IMR-90 (cell line): ENCODE measurements at regions not wholly inside any gene's neighbourhood (a gene's known extent, or its start where the extent isn't known, plus 50 kb on each side); places are given as distances from the start of the nearest gene placed in this dataset.

ENCODE experiments used
- ATAC-seq: fragments of 200-7000 bp; cut with Tn5 transposase; 2 replicates; pipeline ENCODE4 v1.9.1; 2020; ENCODE audit warnings: low read depth, mild to moderate bottlenecking, moderate library complexity
- BruUV-seq: library from RNA; stranded (reverse); fragments of 400-500 nt; replicated peaks from 2 replicates; lab custom pipeline; 2021; lab: Mats Ljungman, UMichigan
- CTCF ChIA-PET: fragments of 300-600 bp; formaldehyde crosslinking; extraction: SDS; loops from one replicate; lab custom pipeline; 2021; ENCODE audit warnings: antibody characterized with exemption; lab: Yijun Ruan, JAX
- POLR2A ChIA-PET: fragments of 300-600 bp; sonication (Branson Sonifier 250); formaldehyde crosslinking; loops from one replicate; lab custom pipeline; 2022; ENCODE audit warnings: antibody characterized with exemption; ENCODE audit not compliant: unreplicated experiment; lab: Charles Lee
- DNase-seq: peaks from one replicate; pipeline ENCODE4 v3.0.0; 2013
- H2AFZ ChIP-seq: replicated peaks from 2 replicates; pipeline ENCODE3; 2013; ENCODE audit warnings: low read length, mild to moderate bottlenecking; ENCODE audit not compliant: poor library complexity
- H2AK5ac ChIP-seq: 2 replicates; pipeline ENCODE4 v1.6.1; 2013; ENCODE audit warnings: low read depth, low read length, inconsistent platforms
- H2AK9ac ChIP-seq: replicated peaks from 2 replicates; pipeline ENCODE3; 2013; ENCODE audit warnings: mild to moderate bottlenecking, low read depth, low read length, moderate library complexity; ENCODE audit not compliant: poor library complexity
- H2BK120ac ChIP-seq: 2 replicates; pipeline ENCODE4 v1.6.1; 2013; ENCODE audit warnings: low read depth, low read length, inconsistent platforms
- H2BK15ac ChIP-seq: 3 replicates; pipeline ENCODE4 v1.6.1; 2013; ENCODE audit warnings: low read depth, low read length, inconsistent platforms
- H2BK20ac ChIP-seq: 2 replicates; pipeline ENCODE4 v1.6.1; 2013; ENCODE audit warnings: low read depth, mild to moderate bottlenecking, inconsistent platforms, low read length, moderate library complexity
- H2BK5ac ChIP-seq: 2 replicates; pipeline ENCODE4 v1.6.1; 2013; ENCODE audit warnings: mild to moderate bottlenecking, low read depth, low read length, inconsistent platforms; ENCODE audit not compliant: poor library complexity, severe bottlenecking
- H3K14ac ChIP-seq: replicated peaks from 2 replicates; pipeline ENCODE4 v1.6.1; 2013; ENCODE audit warnings: low read depth, low read length, inconsistent platforms
- H3K18ac ChIP-seq: 2 replicates; pipeline ENCODE4 v1.6.1; 2013; ENCODE audit warnings: low read depth, low read length, control low read depth
- H3K23ac ChIP-seq: 2 replicates; pipeline ENCODE4 v1.6.1; 2013; ENCODE audit warnings: low read depth, low read length, inconsistent platforms
- H3K27ac ChIP-seq: 2 replicates; pipeline ENCODE4 v1.5.1; 2013; ENCODE audit warnings: mild to moderate bottlenecking, control low read depth, low read length; ENCODE audit not compliant: insufficient read depth
- H3K27me3 ChIP-seq: 2 replicates; pipeline ENCODE4 v1.6.1; 2013; ENCODE audit warnings: low read length; ENCODE audit not compliant: control insufficient read depth, insufficient read depth
- H3K36me3 ChIP-seq: 2 replicates; pipeline ENCODE4 v1.6.1; 2013; ENCODE audit warnings: low read length, mixed read lengths; ENCODE audit not compliant: control insufficient read depth, insufficient read depth
- H3K4ac ChIP-seq: 2 replicates; pipeline ENCODE4 v1.6.1; 2013; ENCODE audit warnings: low read depth, low read length, inconsistent platforms
- H3K4me1 ChIP-seq: 2 replicates; pipeline ENCODE4 v1.6.1; 2013; ENCODE audit warnings: low read length, mixed read lengths; ENCODE audit not compliant: control insufficient read depth, insufficient read depth
- H3K4me2 ChIP-seq: 2 replicates; pipeline ENCODE4 v1.6.1; 2013; ENCODE audit warnings: low read depth, mild to moderate bottlenecking, control low read depth, low read length, moderate library complexity
- H3K4me3 ChIP-seq: 2 replicates; pipeline ENCODE4 v1.5.1; 2013; ENCODE audit warnings: low read depth, mild to moderate bottlenecking, control low read depth, low read length, moderate library complexity; ENCODE audit not compliant: insufficient read depth
- H3K56ac ChIP-seq: 2 replicates; pipeline ENCODE4 v1.6.1; 2013; ENCODE audit warnings: low read length, inconsistent platforms; ENCODE audit not compliant: insufficient read depth; ENCODE audit errors: extremely low read depth
- H3K79me1 ChIP-seq, 2 experiments: 2 replicates each; pipeline ENCODE4 v1.6.1; 2013; ENCODE audit warnings: low read length in 2 of 2, inconsistent platforms in 1 of 2, low read depth in 1 of 2
- H3K9ac ChIP-seq: 2 replicates; pipeline ENCODE4 v1.6.1; 2013; ENCODE audit warnings: low read depth, low read length, control low read depth
- H3K9me1 ChIP-seq: 2 replicates; pipeline ENCODE4 v1.6.1; 2013; ENCODE audit warnings: low read length, inconsistent platforms; ENCODE audit not compliant: insufficient read depth
- H3K9me3 ChIP-seq: 2 replicates; pipeline ENCODE4 v1.6.1; 2013; ENCODE audit warnings: low read length; ENCODE audit not compliant: control insufficient read depth, insufficient read depth
- H4K20me1 ChIP-seq: 2 replicates; pipeline ENCODE4 v1.6.1; 2013; ENCODE audit warnings: low read length, inconsistent platforms; ENCODE audit not compliant: insufficient read depth
- H4K5ac ChIP-seq: 2 replicates; pipeline ENCODE4 v1.6.1; 2013; ENCODE audit warnings: mild to moderate bottlenecking, low read depth, low read length, control low read depth
- H4K8ac ChIP-seq, 2 experiments: 2 replicates each; pipeline ENCODE4 v1.6.1; 2013; ENCODE audit warnings: low read depth in 2 of 2, low read length in 2 of 2, control low read depth in 1 of 2, inconsistent platforms in 1 of 2
- H4K91ac ChIP-seq: 2 replicates; pipeline ENCODE4 v1.6.1; 2013; ENCODE audit warnings: low read depth, low read length, inconsistent platforms; ENCODE audit not compliant: insufficient read depth
- MAZ ChIP-seq: IDR thresholded peaks from 2 replicates; pipeline ENCODE4 v1.6.1; 2012; ENCODE audit warnings: low read depth, mild to moderate bottlenecking, low read length, improper control_type of control experiment, moderate library complexity, borderline replicate concordance
- WGBS, 2 experiments: methylation state at CpG; one replicate each; pipeline versions ENCODE4 v1.1.5 to v1.1.7; 2013; ENCODE audit warnings: missing lambda C conversion rate in 2 of 2; ENCODE audit not compliant: insufficient read length in 1 of 2; ENCODE audit errors: extremely low coverage in 2 of 2; 5-methylcytosine and 5-hydroxymethylcytosine counted together
- dilution Hi-C: fragments of 300-500 bp; cut with HindIII; formaldehyde crosslinking; loops from one replicate; pipeline ENCODE4 v1.14.3; 2018; ENCODE audit warnings: low sequenced_read_pairs; ENCODE audit not compliant: unreplicated experiment
- in situ Hi-C: fragments of 300-500 bp; cut with MboI; formaldehyde crosslinking; loops from 3 replicates; pipeline ENCODE4 v1.14.3; 2019; ENCODE audit warnings: low sequenced_read_pairs, inconsistent platforms, mixed read lengths
- intact Hi-C: fragments of 100-400 bp; cut with micrococcal nuclease; formaldehyde crosslinking; loops from 2 replicates; pipeline ENCODE4 v1.10.0; 2022
- TF ChIP-seq, protein P1 (sequence below): fragments of 150-350 bp; IDR thresholded peaks from 2 replicates; pipeline ENCODE4 v1.6.1; 2017; ENCODE audit warnings: mild to moderate bottlenecking, antibody characterized with exemption, low read length, low read depth
- TF ChIP-seq, protein P2 (sequence below): fragments of 150-350 bp; IDR thresholded peaks from 2 replicates; pipeline ENCODE4 v1.6.1; 2016; ENCODE audit warnings: low read depth, mild to moderate bottlenecking, low read length, moderate library complexity, borderline replicate concordance

DNA sequence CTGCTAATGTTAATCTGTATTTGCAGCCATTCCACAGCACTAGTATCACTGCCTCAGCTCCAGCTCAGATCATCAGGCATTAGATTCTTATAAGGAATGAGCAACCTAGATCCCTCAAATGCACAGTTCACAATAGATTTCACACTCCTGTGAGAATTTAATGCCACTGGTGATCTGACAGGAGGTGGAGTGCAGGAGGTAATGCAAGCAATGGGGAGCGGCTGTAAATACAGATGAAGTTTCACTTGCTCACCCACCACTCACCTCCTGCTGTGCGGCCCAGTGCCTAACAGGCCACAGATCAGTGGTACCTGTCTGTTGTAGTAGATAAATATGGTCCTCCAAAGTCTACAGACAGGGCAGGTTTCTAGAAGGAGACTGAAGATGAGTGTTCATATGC is 97.7 kb upstream of the TMEFF2 start:
- ATAC-seq: no peak
- no CpG with 5 or more reads among the region's 2 CpGs for WGBS, 2 experiments
- H3K4ac ChIP-seq: no peak overlapping the region
- H2BK20ac ChIP-seq: no peak overlapping the region
- ChIA-PET POLR2A (no interaction called here), CTCF (no interaction called here)
- no peak overlapping the region for H2BK15ac ChIP-seq
- no peak overlapping the region for H3K18ac ChIP-seq
- no peaks in the 10 kb centered on the region for H3K9me3 ChIP-seq
- H2AK9ac ChIP-seq: no peak overlapping the region
- intact Hi-C loops (no loop called here), in situ Hi-C loops (no loop called here), dilution Hi-C loops (no loop called here)
- H4K20me1 ChIP-seq: no peaks in the 10 kb centered on the region
- no peak overlapping the region for H3K14ac ChIP-seq
- no peak overlapping the region for H4K5ac ChIP-seq
- no peak overlapping the region for H2BK120ac ChIP-seq
- H3K4me3 ChIP-seq: no peak overlapping the region
- H3K9me1 ChIP-seq: no peaks in the 10 kb centered on the region
- H3K4me2 ChIP-seq: no peak overlapping the region
- BruUV-seq: no TSS peak
- no peak overlapping the region for H4K8ac ChIP-seq
- no peak overlapping the region for H2BK5ac ChIP-seq
- no peak overlapping the region for H2AFZ ChIP-seq
- H4K91ac ChIP-seq: no peak overlapping the region
- no peak overlapping the region for H2AK5ac ChIP-seq
- H3K9ac ChIP-seq: no peak overlapping the region
- H3K79me1 ChIP-seq: no peaks in the 10 kb centered on the region
- no peak for DNase-seq
- no peak overlapping the region for H3K27ac ChIP-seq
- TF ChIP-seq, protein P1, sequence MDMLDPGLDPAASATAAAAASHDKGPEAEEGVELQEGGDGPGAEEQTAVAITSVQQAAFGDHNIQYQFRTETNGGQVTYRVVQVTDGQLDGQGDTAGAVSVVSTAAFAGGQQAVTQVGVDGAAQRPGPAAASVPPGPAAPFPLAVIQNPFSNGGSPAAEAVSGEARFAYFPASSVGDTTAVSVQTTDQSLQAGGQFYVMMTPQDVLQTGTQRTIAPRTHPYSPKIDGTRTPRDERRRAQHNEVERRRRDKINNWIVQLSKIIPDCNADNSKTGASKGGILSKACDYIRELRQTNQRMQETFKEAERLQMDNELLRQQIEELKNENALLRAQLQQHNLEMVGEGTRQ: no peak
- TF ChIP-seq, protein P2, sequence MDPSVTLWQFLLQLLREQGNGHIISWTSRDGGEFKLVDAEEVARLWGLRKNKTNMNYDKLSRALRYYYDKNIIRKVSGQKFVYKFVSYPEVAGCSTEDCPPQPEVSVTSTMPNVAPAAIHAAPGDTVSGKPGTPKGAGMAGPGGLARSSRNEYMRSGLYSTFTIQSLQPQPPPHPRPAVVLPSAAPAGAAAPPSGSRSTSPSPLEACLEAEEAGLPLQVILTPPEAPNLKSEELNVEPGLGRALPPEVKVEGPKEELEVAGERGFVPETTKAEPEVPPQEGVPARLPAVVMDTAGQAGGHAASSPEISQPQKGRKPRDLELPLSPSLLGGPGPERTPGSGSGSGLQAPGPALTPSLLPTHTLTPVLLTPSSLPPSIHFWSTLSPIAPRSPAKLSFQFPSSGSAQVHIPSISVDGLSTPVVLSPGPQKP: no peak
- TF ChIP-seq MAZ: no peak
- H3K4me1 ChIP-seq: no peaks in the 10 kb centered on the region
- no peaks in the 10 kb centered on the region for H3K36me3 ChIP-seq
- H3K23ac ChIP-seq: no peak overlapping the region
- no peak overlapping the region for H3K56ac ChIP-seq
- H3K27me3 ChIP-seq: no peaks in the 10 kb centered on the region; the same call in 1 of the 2 replicates
